ENCODE measurements at regions not wholly inside any gene's neighbourhood (a gene's known extent, or its start where the extent isn't known, plus 50 kb on each side); places are given as distances from the start of the nearest gene placed in this dataset.

- no peak overlapping the region for H3K9ac ChIP-seq (ENCODE audit: low read depth, low read length)
- no peak overlapping the region for H3K4me3 ChIP-seq (ENCODE audit: low read length)
- H3K4me1 ChIP-seq (ENCODE audit: insufficient read depth, low read length) = peaks cover 5% of the 10 kb centered on the region; the same call in 1 of the 2 replicates
- no peaks in the 10 kb centered on the region for H3K27me3 ChIP-seq (ENCODE audit: insufficient read depth, low read length)
- no peak overlapping the region for H3K27ac ChIP-seq (ENCODE audit: low read length)
- no peaks in the 10 kb centered on the region for H3K36me3 ChIP-seq (ENCODE audit: insufficient read depth, low read depth, low read length)
- no peaks in the 10 kb centered on the region for H3K9me3 ChIP-seq (ENCODE audit: insufficient read depth, low read depth, low read length)
Measured at GRCh38 chr9:111237447-111237846, 92.6 kb downstream of the OR2K2 start.

- H3K27me3 ChIP-seq (ENCODE audit: insufficient read depth, low read length) = no peaks in the 10 kb centered on the region
Measured at GRCh38 chr9:111236332-111236731, 93.7 kb downstream of the OR2K2 start.

GRCh38 chr9:111233963-111234362, 96.1 kb downstream of the OR2K2 start:
- no peak overlapping the region for H3K27ac ChIP-seq (ENCODE audit: low read length)
- H3K4me1 ChIP-seq (ENCODE audit: insufficient read depth, low read length) = peaks cover 6% of the 10 kb centered on the region; the same call in 1 of the 2 replicates
- H3K9ac ChIP-seq (ENCODE audit: low read depth, low read length) = no peak overlapping the region
- H3K4me3 ChIP-seq (ENCODE audit: low read length) = no peak overlapping the region
- no peaks in the 10 kb centered on the region for H3K36me3 ChIP-seq (ENCODE audit: insufficient read depth, low read depth, low read length)
- H3K27me3 ChIP-seq (ENCODE audit: insufficient read depth, low read length) = no peaks in the 10 kb centered on the region
- no peaks in the 10 kb centered on the region for H3K9me3 ChIP-seq (ENCODE audit: insufficient read depth, low read depth, low read length)

More at GRCh38 chr9:111236332-111236731, 93.7 kb downstream of the OR2K2 start:
- no peak overlapping the region for H3K4me3 ChIP-seq (ENCODE audit: low read length)
- no peak overlapping the region for H3K27ac ChIP-seq (ENCODE audit: low read length)
- H3K9ac ChIP-seq (ENCODE audit: low read depth, low read length) = no peak overlapping the region
- no peaks in the 10 kb centered on the region for H3K36me3 ChIP-seq (ENCODE audit: insufficient read depth, low read depth, low read length)
- no peaks in the 10 kb centered on the region for H3K9me3 ChIP-seq (ENCODE audit: insufficient read depth, low read depth, low read length)
- H3K4me1 ChIP-seq (ENCODE audit: insufficient read depth, low read length) = peaks cover 6% of the 10 kb centered on the region; the same call in 1 of the 2 replicates

- Histone ChIP-seq H3K36me3 (ENCODE audit: insufficient read depth, low read depth, low read length) (no peaks in the 10 kb centered on the region), H3K9ac (ENCODE audit: low read depth, low read length) (no peak overlapping the region), H3K9me3 (ENCODE audit: insufficient read depth, low read depth, low read length) (no peaks in the 10 kb centered on the region), H3K27me3 (ENCODE audit: insufficient read depth, low read length) (no peaks in the 10 kb centered on the region), H3K27ac (ENCODE audit: low read length) (no peak overlapping the region), H3K4me3 (ENCODE audit: low read length) (peak overlapping the region; percentile 37; the same call in 1 of the 2 replicates), H3K4me1 (ENCODE audit: insufficient read depth, low read length) (peaks cover 6% of the 10 kb centered on the region; the same call in 1 of the 2 replicates)
Measured at GRCh38 chr9:111232997-111233790, 96.8 kb downstream of the OR2K2 start.

- H3K36me3 ChIP-seq (ENCODE audit: insufficient read depth, low read depth, low read length) = no peaks in the 10 kb centered on the region
- H3K9ac ChIP-seq (ENCODE audit: low read depth, low read length) = no peak overlapping the region
- H3K9me3 ChIP-seq (ENCODE audit: insufficient read depth, low read depth, low read length) = no peaks in the 10 kb centered on the region
- H3K27ac ChIP-seq (ENCODE audit: low read length) = no peak overlapping the region
- H3K27me3 ChIP-seq (ENCODE audit: insufficient read depth, low read length) = no peaks in the 10 kb centered on the region
- peaks cover 6% of the 10 kb centered on the region; the same call in 1 of the 2 replicates for H3K4me1 ChIP-seq (ENCODE audit: insufficient read depth, low read length)
- H3K4me3 ChIP-seq (ENCODE audit: low read length) = peak overlapping the region; percentile 37; the same call in 1 of the 2 replicates
Measured at GRCh38 chr9:111231801-111232580, 98.0 kb downstream of the OR2K2 start.

- Histone ChIP-seq H3K4me3 (ENCODE audit: low read length) (no peak overlapping the region), H3K27ac (ENCODE audit: low read length) (no peak overlapping the region), H3K36me3 (ENCODE audit: insufficient read depth, low read depth, low read length) (no peaks in the 10 kb centered on the region), H3K9ac (ENCODE audit: low read depth, low read length) (no peak overlapping the region), H3K27me3 (ENCODE audit: insufficient read depth, low read length) (no peaks in the 10 kb centered on the region), H3K4me1 (ENCODE audit: insufficient read depth, low read length) (no peaks in the 10 kb centered on the region), H3K9me3 (ENCODE audit: insufficient read depth, low read depth, low read length) (no peaks in the 10 kb centered on the region)
Measured at GRCh38 chr9:111222757-111223156, 107.3 kb downstream of the OR2K2 start.

- Histone ChIP-seq H3K27me3 (ENCODE audit: insufficient read depth, low read length) (no peaks in the 10 kb centered on the region), H3K9me3 (ENCODE audit: insufficient read depth, low read depth, low read length) (peaks cover 20% of the 10 kb centered on the region), H3K27ac (ENCODE audit: low read length) (no peak overlapping the region), H3K4me1 (ENCODE audit: insufficient read depth, low read length) (no peaks in the 10 kb centered on the region), H3K9ac (ENCODE audit: low read depth, low read length) (no peak overlapping the region), H3K4me3 (ENCODE audit: low read length) (no peak overlapping the region), H3K36me3 (ENCODE audit: insufficient read depth, low read depth, low read length) (no peaks in the 10 kb centered on the region)
Measured at GRCh38 chr9:111212874-111213273, 117.2 kb downstream of the OR2K2 start.

- no peaks in the 10 kb centered on the region; the same call in 1 of the 2 replicates for H3K9me3 ChIP-seq (ENCODE audit: insufficient read depth, low read depth, low read length)
- no peaks in the 10 kb centered on the region for H3K4me1 ChIP-seq (ENCODE audit: insufficient read depth, low read length)
- H3K36me3 ChIP-seq (ENCODE audit: insufficient read depth, low read depth, low read length) = no peaks in the 10 kb centered on the region
- H3K27me3 ChIP-seq (ENCODE audit: insufficient read depth, low read length) = no peaks in the 10 kb centered on the region
- H3K27ac ChIP-seq (ENCODE audit: low read length) = no peak overlapping the region
- H3K9ac ChIP-seq (ENCODE audit: low read depth, low read length) = no peak overlapping the region
- H3K4me3 ChIP-seq (ENCODE audit: low read length) = no peak overlapping the region
Measured at GRCh38 chr9:111198936-111199335, 131.1 kb downstream of the OR2K2 start.

- no peaks in the 10 kb centered on the region for H3K36me3 ChIP-seq (ENCODE audit: insufficient read depth, low read depth, low read length)
- H3K27me3 ChIP-seq (ENCODE audit: insufficient read depth, low read length) = no peaks in the 10 kb centered on the region
- no peak overlapping the region for H3K27ac ChIP-seq (ENCODE audit: low read length)
- no peak overlapping the region for H3K4me3 ChIP-seq (ENCODE audit: low read length)
- H3K9me3 ChIP-seq (ENCODE audit: insufficient read depth, low read depth, low read length) = no peaks in the 10 kb centered on the region; the same call in 1 of the 2 replicates
- peaks cover 5% of the 10 kb centered on the region; the same call in 1 of the 2 replicates for H3K4me1 ChIP-seq (ENCODE audit: insufficient read depth, low read length)
- no peak overlapping the region for H3K9ac ChIP-seq (ENCODE audit: low read depth, low read length)
Measured at GRCh38 chr9:111197256-111197655, 132.8 kb downstream of the OR2K2 start.

GRCh38 chr9:111195766-111196165, 134.3 kb downstream of the OR2K2 start:
- H3K4me3 ChIP-seq (ENCODE audit: low read length) = no peak overlapping the region
- H3K9me3 ChIP-seq (ENCODE audit: insufficient read depth, low read depth, low read length) = no peaks in the 10 kb centered on the region; the same call in 1 of the 2 replicates
- no peaks in the 10 kb centered on the region for H3K27me3 ChIP-seq (ENCODE audit: insufficient read depth, low read length)
- peaks cover 5% of the 10 kb centered on the region; the same call in 1 of the 2 replicates for H3K4me1 ChIP-seq (ENCODE audit: insufficient read depth, low read length)
- no peak overlapping the region for H3K9ac ChIP-seq (ENCODE audit: low read depth, low read length)
- no peak overlapping the region for H3K27ac ChIP-seq (ENCODE audit: low read length)
- H3K36me3 ChIP-seq (ENCODE audit: insufficient read depth, low read depth, low read length) = no peaks in the 10 kb centered on the region

GRCh38 chr9:111193095-111193494, 136.9 kb downstream of the OR2K2 start:
- H3K27ac ChIP-seq (ENCODE audit: low read length) = no peak overlapping the region
- H3K27me3 ChIP-seq (ENCODE audit: insufficient read depth, low read length) = no peaks in the 10 kb centered on the region
- no peak overlapping the region for H3K4me3 ChIP-seq (ENCODE audit: low read length)
- H3K36me3 ChIP-seq (ENCODE audit: insufficient read depth, low read depth, low read length) = no peaks in the 10 kb centered on the region
- no peak overlapping the region for H3K9ac ChIP-seq (ENCODE audit: low read depth, low read length)
- peaks cover 5% of the 10 kb centered on the region; the same call in 1 of the 2 replicates for H3K4me1 ChIP-seq (ENCODE audit: insufficient read depth, low read length)
- H3K9me3 ChIP-seq (ENCODE audit: insufficient read depth, low read depth, low read length) = no peaks in the 10 kb centered on the region
